ENCODE measurements at regions not wholly inside any gene's neighbourhood (a gene's known extent, or its start where the extent isn't known, plus 50 kb on each side); places are given as distances from the start of the nearest gene placed in this dataset.

GRCh38 chr2:120471166-120471565 lies 125.2 kb downstream of the INHBB start:
- no peak for DNase-seq (ENCODE audit: low read depth, low spot score)
- no peak overlapping the region for H3K4me2 ChIP-seq (ENCODE audit: control insufficient read depth, insufficient read depth)
- CTCF ChIA-PET: no interaction called here
- POLR2A ChIA-PET: no interaction called here
- BruUV-seq (replicated peaks): no TSS peak
- no peak overlapping the region for H3K9ac ChIP-seq (ENCODE audit: control insufficient read depth, insufficient read depth, low read length)
- 74% methylated on average over 5 of the region's 5 CpGs for WGBS (ENCODE audit: insufficient coverage, insufficient replicate concordance, low lambda C conversion rate, missing lambda C conversion rate)
- no peaks in the 10 kb centered on the region for H3K4me1 ChIP-seq (ENCODE audit: control insufficient read depth, insufficient read depth, low read length)
- no peak for ATAC-seq
- FAIRE-seq: no peak
- intact Hi-C loops (cut with micrococcal nuclease; ENCODE audit: unreplicated experiment): no loop called here
- no peaks in the 10 kb centered on the region for H3K9me3 ChIP-seq (replicated peaks; ENCODE audit: control insufficient read depth, insufficient read depth, low read length)
- no peaks in the 10 kb centered on the region for H3K79me2 ChIP-seq (ENCODE audit: control insufficient read depth, insufficient read depth, low read length)
- H3K36me3 ChIP-seq (ENCODE audit: control insufficient read depth in 2 of 2, insufficient read depth in 2 of 2, low read length in 1 of 2): no peaks in the 10 kb centered on the region
- SMC1A ChIA-PET (ENCODE audit: uncharacterized antibody, unreplicated experiment): no interaction called here
- RAD21 ChIA-PET (ENCODE audit: unreplicated experiment): no interaction called here
- peaks cover 0 to 2% of the 10 kb centered on the region in 2 experiments; a peak in 2 of 4 replicates for H3K27me3 ChIP-seq (replicated peaks in 1 of 2; ENCODE audit: control insufficient read depth in 2 of 2, insufficient read depth in 2 of 2, low read length in 1 of 2)
- H2AFZ ChIP-seq (ENCODE audit: control insufficient read depth, low read depth, low read length): no peak overlapping the region
- H4K20me1 ChIP-seq (ENCODE audit: control insufficient read depth, insufficient read depth): no peaks in the 10 kb centered on the region
- H3K27ac ChIP-seq (ENCODE audit: control insufficient read depth, insufficient read depth): no peak overlapping the region
- in situ Hi-C loops (cut with MboI): no loop called here
- no peak overlapping the region for H3K4me3 ChIP-seq
- TF ChIP-seq NR2C2 (IDR thresholded peaks at IDR 0.05; ENCODE audit: borderline replicate concordance, control insufficient read depth, insufficient read length, low read depth): no peak
- TF ChIP-seq PML (IDR thresholded peaks at IDR 0.05; ENCODE audit: low read length): no peak
- TF ChIP-seq PRDM15 (CRISPR knock-in tag; IDR thresholded peaks at IDR 0.05): no peak
- TF ChIP-seq SMAD1 (IDR thresholded peaks at IDR 0.05; ENCODE audit: low read depth, partially characterized antibody): no peak
- TF ChIP-seq NFXL1 (IDR thresholded peaks at IDR 0.05; ENCODE audit: borderline replicate concordance): no peak
- no peak for TF ChIP-seq STAT1 (conservative IDR thresholded peaks at IDR 0.05)
- TF ChIP-seq GATAD2B (conservative IDR thresholded peaks at IDR 0.05; ENCODE audit: low read depth): no peak
- TF ChIP-seq TARDBP (IDR thresholded peaks at IDR 0.05; ENCODE audit: borderline replicate concordance): no peak
- TF ChIP-seq RAD51 (IDR thresholded peaks at IDR 0.05): no peak
- no peak for TF ChIP-seq IRF3 (IDR thresholded peaks at IDR 0.05)
- TF ChIP-seq REST (IDR thresholded peaks at IDR 0.05; ENCODE audit: low read depth, low read length): no peak
- no peak for TF ChIP-seq EZH2 (IDR thresholded peaks at IDR 0.05; ENCODE audit: borderline replicate concordance, control insufficient read depth, low read depth, low read length)
- TF ChIP-seq ZBTB4 (CRISPR knock-in tag; IDR thresholded peaks at IDR 0.05): no peak
- TF ChIP-seq TCF12 (IDR thresholded peaks at IDR 0.05; ENCODE audit: low read depth, low read length): no peak
- TF ChIP-seq FOXK2 (IDR thresholded peaks at IDR 0.05): no peak

Data from GM12878 (cell line).